ENCODE measurements at regions not wholly inside any gene's neighbourhood (a gene's known extent, or its start where the extent isn't known, plus 50 kb on each side); places are given as distances from the start of the nearest gene placed in this dataset.

GRCh38 chr7:110058401-110058800, 1032.5 kb upstream of the LRRN3 start:
- no peaks in the 10 kb centered on the region for H3K9me3 ChIP-seq (ENCODE audit: control insufficient read depth, insufficient read depth, low read depth, low read length)
- ChIA-PET POLR2A (no interaction called here), CTCF (no interaction called here)

GRCh38 chr7:110061387-110061786, 1029.5 kb upstream of the LRRN3 start:
- Histone ChIP-seq H3K36me3 (ENCODE audit: control insufficient read depth in 2 of 2, insufficient read depth in 1 of 2, low read length in 2 of 2) (no peaks in the 10 kb centered on the region), H3K27ac (ENCODE audit: extremely low read depth, low read depth, low read length) (no peak overlapping the region), H3K9me3 (ENCODE audit: control insufficient read depth, insufficient read depth, low read depth, low read length) (no peaks in the 10 kb centered on the region), H3K4me1 (ENCODE audit: control insufficient read depth, insufficient read depth, low read length) (no peaks in the 10 kb centered on the region), H3K4me3 (ENCODE audit: low read depth, low read length) (no peak overlapping the region)
- ChIA-PET CTCF (no interaction called here), POLR2A (no interaction called here)
- no peak for TF ChIP-seq KLF1 (tag by site-specific recombination; IDR thresholded peaks at IDR 0.05)
- no peak for TF ChIP-seq ZNF2 (tag by site-specific recombination; IDR thresholded peaks at IDR 0.05)
- no peak for TF ChIP-seq AEBP2 (tag by site-specific recombination; IDR thresholded peaks at IDR 0.05; ENCODE audit: borderline replicate concordance)
- no peak for TF ChIP-seq ZNF658 (tag by site-specific recombination; IDR thresholded peaks at IDR 0.05)
- no peak for TF ChIP-seq SP7 (tag by site-specific recombination; IDR thresholded peaks at IDR 0.05)
- no peak for TF ChIP-seq ZFP37 (tag by site-specific recombination; IDR thresholded peaks at IDR 0.05)
- TF ChIP-seq HOXC10 (CRISPR knock-in tag; IDR thresholded peaks at IDR 0.05), result no peak

More at GRCh38 chr7:110058401-110058800, 1032.5 kb upstream of the LRRN3 start:
- Histone ChIP-seq H3K4me1 (ENCODE audit: control insufficient read depth, insufficient read depth, low read length) (no peaks in the 10 kb centered on the region), H3K36me3 (ENCODE audit: control insufficient read depth in 2 of 2, insufficient read depth in 1 of 2, low read length in 2 of 2) (no peaks in the 10 kb centered on the region), H3K4me3 (ENCODE audit: low read depth, low read length) (no peak overlapping the region), H3K27ac (ENCODE audit: extremely low read depth, low read depth, low read length) (no peak overlapping the region)
- TF ChIP-seq ZNF174 (tag by site-specific recombination; IDR thresholded peaks at IDR 0.05), result no peak
- TF ChIP-seq ZNF518A (tag by site-specific recombination; conservative IDR thresholded peaks at IDR 0.05; ENCODE audit: low read depth), result no peak
- TF ChIP-seq SP2 (tag by site-specific recombination; IDR thresholded peaks at IDR 0.05), result no peak
- TF ChIP-seq ZNF580 (tag by site-specific recombination; IDR thresholded peaks at IDR 0.05), result no peak
- no peak for TF ChIP-seq ZNF544 (tag by site-specific recombination; IDR thresholded peaks at IDR 0.05)
- no peak for TF ChIP-seq ZNF660 (tag by site-specific recombination; IDR thresholded peaks at IDR 0.05)
- no peak for TF ChIP-seq ZNF169 (tag by site-specific recombination; IDR thresholded peaks at IDR 0.05)
- TF ChIP-seq ZNF600 (tag by site-specific recombination; IDR thresholded peaks at IDR 0.05), result no peak
- TF ChIP-seq ZNF670 (tag by site-specific recombination; IDR thresholded peaks at IDR 0.05; ENCODE audit: low read depth), result no peak
- no peak for TF ChIP-seq ZNF626 (tag by site-specific recombination; IDR thresholded peaks at IDR 0.05)
- TF ChIP-seq ZNF398 (tag by site-specific recombination; IDR thresholded peaks at IDR 0.05), result no peak
- no peak for TF ChIP-seq ZNF37A (tag by site-specific recombination; IDR thresholded peaks at IDR 0.05)
- no peak for TF ChIP-seq ZNF362 (tag by site-specific recombination; IDR thresholded peaks at IDR 0.05)
